H1 (cell line): ENCODE measurements at regions not wholly inside any gene's neighbourhood (a gene's known extent, or its start where the extent isn't known, plus 50 kb on each side); places are given as distances from the start of the nearest gene placed in this dataset.

Experiments used
- EP300 ChIP-seq, 2 experiments: IDR thresholded peaks; 1 replicate in 1 of 2; 2 replicates in 1 of 2; pipeline ENCODE4 v1.6.1; 2011 to 2012; ENCODE audit warnings: low read depth in 2 of 2, low read length in 2 of 2, mild to moderate bottlenecking in 2 of 2, borderline replicate concordance in 1 of 2, inconsistent platforms in 1 of 2, moderate library complexity in 1 of 2
- FOSL1 ChIP-seq: IDR thresholded peaks from 2 replicates; pipeline ENCODE4 v1.6.1; 2011; ENCODE audit warnings: mild to moderate bottlenecking, low read depth, low read length, moderate library complexity; ENCODE audit not compliant: insufficient read depth
- KDM1A ChIP-seq: fragments of 200-600, 300-600 bp; sonication (generic); IDR thresholded peaks from 2 replicates; pipeline ENCODE4 v1.7.1; 2016; ENCODE audit warnings: mild to moderate bottlenecking, low read length, borderline replicate concordance
- SAP30 ChIP-seq: fragments of 300-600 bp; sonication (generic); IDR thresholded peaks from 2 replicates; pipeline ENCODE4 v1.7.1; 2012; ENCODE audit warnings: low read length, moderate library complexity, mild to moderate bottlenecking, inconsistent platforms; ENCODE audit not compliant: insufficient read depth, insufficient replicate concordance
- SIN3A ChIP-seq, 2 experiments: IDR thresholded peaks in 1 of 2; conservative IDR thresholded peaks in 1 of 2; 2 replicates each; pipeline ENCODE4 v1.6.1; 2011 to 2012; ENCODE audit warnings: low read length in 2 of 2, improper control_type of control experiment in 1 of 2, low read depth in 1 of 2, mild to moderate bottlenecking in 1 of 2
- TF ChIP-seq, protein P1 (sequence below): IDR thresholded peaks from 2 replicates; pipeline ENCODE4 v1.6.1; 2011; ENCODE audit warnings: low read depth, mild to moderate bottlenecking, low read length; ENCODE audit not compliant: insufficient read depth
- TF ChIP-seq, protein P2 (sequence below), 3 experiments: IDR thresholded peaks; 1 replicate in 2 of 3; 2 replicates in 1 of 3; pipeline versions ENCODE4 v1.5.1 to v1.6.1; 2011; ENCODE audit warnings: low read length in 3 of 3, mild to moderate bottlenecking in 3 of 3, inconsistent platforms in 2 of 3, low read depth in 1 of 3, moderate library complexity in 1 of 3; ENCODE audit not compliant: insufficient read depth in 1 of 3; ENCODE audit errors: control extremely low read depth in 1 of 3

DNA sequence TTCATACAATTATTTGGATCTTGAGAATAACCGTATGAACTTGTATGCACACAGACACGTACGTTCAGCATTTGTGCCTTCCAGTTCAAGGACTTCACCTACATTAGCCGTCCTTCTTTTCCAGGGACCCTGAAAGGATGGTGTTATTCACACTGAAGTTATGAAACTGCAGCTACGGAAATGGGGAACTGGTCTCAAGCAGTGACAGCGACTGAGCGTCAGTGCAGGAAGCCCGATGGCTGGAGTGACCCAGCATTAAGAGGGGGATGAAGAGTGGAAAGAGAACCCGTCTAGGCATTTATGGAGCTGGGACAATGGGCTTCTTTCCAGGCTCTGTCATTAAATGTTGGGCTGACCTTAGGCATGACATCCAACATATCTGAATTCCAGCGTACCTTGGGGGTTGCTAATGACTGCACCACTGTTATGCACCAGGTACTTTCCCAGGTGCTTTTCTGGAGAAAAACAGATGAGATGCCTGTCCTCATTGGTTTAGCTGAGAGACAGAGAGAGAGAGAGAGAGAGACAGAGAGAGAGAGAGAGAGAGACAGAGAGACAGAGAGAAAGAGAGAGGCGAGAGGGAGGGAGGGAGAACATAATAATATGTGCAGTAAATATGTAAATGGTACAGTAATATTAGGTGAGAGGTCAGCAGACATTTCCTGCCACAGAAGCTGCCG, 204.7 kb upstream of the EXOC2 start (continued):
- TF ChIP-seq, protein P1, sequence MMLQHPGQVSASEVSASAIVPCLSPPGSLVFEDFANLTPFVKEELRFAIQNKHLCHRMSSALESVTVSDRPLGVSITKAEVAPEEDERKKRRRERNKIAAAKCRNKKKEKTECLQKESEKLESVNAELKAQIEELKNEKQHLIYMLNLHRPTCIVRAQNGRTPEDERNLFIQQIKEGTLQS = no peak
- TF ChIP-seq EP300 (IDR thresholded peaks at IDR 0.05; ENCODE audit: borderline replicate concordance in 1 of 2, low read depth in 2 of 2, low read length in 2 of 2) (no peak), FOSL1 (no peak), KDM1A (no peak), SAP30 (no peak), SIN3A (conservative IDR thresholded peaks at IDR 0.05 in 1 of 2, IDR thresholded peaks at IDR 0.05 in 1 of 2; ENCODE audit: low read depth in 1 of 2, low read length in 2 of 2) (no peak)
- TF ChIP-seq, protein P2, sequence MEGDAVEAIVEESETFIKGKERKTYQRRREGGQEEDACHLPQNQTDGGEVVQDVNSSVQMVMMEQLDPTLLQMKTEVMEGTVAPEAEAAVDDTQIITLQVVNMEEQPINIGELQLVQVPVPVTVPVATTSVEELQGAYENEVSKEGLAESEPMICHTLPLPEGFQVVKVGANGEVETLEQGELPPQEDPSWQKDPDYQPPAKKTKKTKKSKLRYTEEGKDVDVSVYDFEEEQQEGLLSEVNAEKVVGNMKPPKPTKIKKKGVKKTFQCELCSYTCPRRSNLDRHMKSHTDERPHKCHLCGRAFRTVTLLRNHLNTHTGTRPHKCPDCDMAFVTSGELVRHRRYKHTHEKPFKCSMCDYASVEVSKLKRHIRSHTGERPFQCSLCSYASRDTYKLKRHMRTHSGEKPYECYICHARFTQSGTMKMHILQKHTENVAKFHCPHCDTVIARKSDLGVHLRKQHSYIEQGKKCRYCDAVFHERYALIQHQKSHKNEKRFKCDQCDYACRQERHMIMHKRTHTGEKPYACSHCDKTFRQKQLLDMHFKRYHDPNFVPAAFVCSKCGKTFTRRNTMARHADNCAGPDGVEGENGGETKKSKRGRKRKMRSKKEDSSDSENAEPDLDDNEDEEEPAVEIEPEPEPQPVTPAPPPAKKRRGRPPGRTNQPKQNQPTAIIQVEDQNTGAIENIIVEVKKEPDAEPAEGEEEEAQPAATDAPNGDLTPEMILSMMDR (IDR thresholded peaks at IDR 0.05; ENCODE audit: control extremely low read depth in 1 of 3, insufficient read depth in 1 of 3, low read depth in 1 of 3, low read length in 3 of 3) = no peak
